H1 (cell line): ENCODE measurements at regions not wholly inside any gene's neighbourhood (a gene's known extent, or its start where the extent isn't known, plus 50 kb on each side); places are given as distances from the start of the nearest gene placed in this dataset.
"Not testable (repeated sequence)": the region's sequence is repeated elsewhere in the genome, so short reads cannot be mapped to it uniquely, and the experiment has no call there.

Experiments used
- EGR1 ChIP-seq: IDR thresholded peaks from 2 replicates; pipeline ENCODE4 v1.6.1; 2011; ENCODE audit warnings: low read depth, low read length, borderline replicate concordance
- EZH2 ChIP-seq: fragments of 200-600 bp; sonication (generic); IDR thresholded peaks from 2 replicates; pipeline ENCODE4 v1.7.1; 2012; ENCODE audit warnings: low read depth, mild to moderate bottlenecking, moderate library complexity, low read length, inconsistent platforms; ENCODE audit not compliant: severe bottlenecking
- POLR2A ChIP-seq, 2 experiments: IDR thresholded peaks; 1 replicate in 1 of 2; 2 replicates in 1 of 2; pipeline ENCODE4 v1.6.1; 2011; ENCODE audit warnings: low read depth in 2 of 2, low read length in 2 of 2, mild to moderate bottlenecking in 2 of 2; ENCODE audit errors: control extremely low read depth in 1 of 2
- POLR2AphosphoS5 ChIP-seq: IDR thresholded peaks from 2 replicates; pipeline ENCODE4 v1.6.1; 2011; ENCODE audit warnings: low read depth, low read length
- SP1 ChIP-seq: IDR thresholded peaks from 2 replicates; pipeline ENCODE4 v1.6.1; 2011; ENCODE audit warnings: low read depth, low read length
- USF2 ChIP-seq: IDR thresholded peaks from 2 replicates; pipeline ENCODE4 v1.6.1; 2011; ENCODE audit warnings: low read length, improper control_type of control experiment
- TF ChIP-seq, protein P1 (sequence below), 3 experiments: IDR thresholded peaks; 1 replicate in 2 of 3; 2 replicates in 1 of 3; pipeline versions ENCODE4 v1.5.1 to v1.6.1; 2011; ENCODE audit warnings: low read length in 3 of 3, mild to moderate bottlenecking in 3 of 3, inconsistent platforms in 2 of 3, low read depth in 1 of 3, moderate library complexity in 1 of 3; ENCODE audit not compliant: insufficient read depth in 1 of 3; ENCODE audit errors: control extremely low read depth in 1 of 3

GRCh38 chr1:105093893-105094292 lies 1344.2 kb downstream of the AMY1C start:
- TF ChIP-seq, protein P1, sequence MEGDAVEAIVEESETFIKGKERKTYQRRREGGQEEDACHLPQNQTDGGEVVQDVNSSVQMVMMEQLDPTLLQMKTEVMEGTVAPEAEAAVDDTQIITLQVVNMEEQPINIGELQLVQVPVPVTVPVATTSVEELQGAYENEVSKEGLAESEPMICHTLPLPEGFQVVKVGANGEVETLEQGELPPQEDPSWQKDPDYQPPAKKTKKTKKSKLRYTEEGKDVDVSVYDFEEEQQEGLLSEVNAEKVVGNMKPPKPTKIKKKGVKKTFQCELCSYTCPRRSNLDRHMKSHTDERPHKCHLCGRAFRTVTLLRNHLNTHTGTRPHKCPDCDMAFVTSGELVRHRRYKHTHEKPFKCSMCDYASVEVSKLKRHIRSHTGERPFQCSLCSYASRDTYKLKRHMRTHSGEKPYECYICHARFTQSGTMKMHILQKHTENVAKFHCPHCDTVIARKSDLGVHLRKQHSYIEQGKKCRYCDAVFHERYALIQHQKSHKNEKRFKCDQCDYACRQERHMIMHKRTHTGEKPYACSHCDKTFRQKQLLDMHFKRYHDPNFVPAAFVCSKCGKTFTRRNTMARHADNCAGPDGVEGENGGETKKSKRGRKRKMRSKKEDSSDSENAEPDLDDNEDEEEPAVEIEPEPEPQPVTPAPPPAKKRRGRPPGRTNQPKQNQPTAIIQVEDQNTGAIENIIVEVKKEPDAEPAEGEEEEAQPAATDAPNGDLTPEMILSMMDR (IDR thresholded peaks at IDR 0.05; ENCODE audit: control extremely low read depth in 1 of 3, insufficient read depth in 1 of 3, low read depth in 1 of 3, low read length in 3 of 3): not testable (repeated sequence)
- TF ChIP-seq EGR1; SP1; EZH2; USF2; POLR2AphosphoS5; POLR2A (IDR thresholded peaks at IDR 0.05; ENCODE audit: control extremely low read depth in 1 of 2, low read depth in 2 of 2, low read length in 2 of 2): not testable (repeated sequence)
